ENCODE measurements at regions not wholly inside any gene's neighbourhood (a gene's known extent, or its start where the extent isn't known, plus 50 kb on each side); places are given as distances from the start of the nearest gene placed in this dataset.

DNA sequence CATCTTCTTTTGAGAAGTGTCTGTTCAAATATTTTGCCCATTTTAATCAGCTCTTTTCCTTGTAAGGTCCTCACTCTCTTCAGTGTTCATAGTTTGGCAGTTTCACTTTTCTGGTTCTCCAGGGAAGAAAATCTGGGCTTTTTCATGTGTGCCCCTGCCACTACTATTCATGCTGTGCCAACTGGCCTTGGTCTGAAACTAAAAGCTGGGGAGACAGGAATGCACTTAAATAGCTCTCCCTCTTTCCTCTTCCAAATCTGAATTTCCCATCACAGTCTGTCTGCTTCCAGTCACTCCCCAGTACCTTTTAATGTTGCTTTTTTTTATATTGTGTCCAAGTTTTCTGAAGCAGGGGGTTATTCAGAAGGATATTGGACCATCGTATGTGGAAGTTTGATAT lies 574.3 kb upstream of the POU3F3 start:
- no peaks in the 10 kb centered on the region for H3K36me3 Mint-ChIP-seq (ENCODE audit: unreplicated experiment)
- no peak overlapping the region for H3K4me3 Mint-ChIP-seq (ENCODE audit: unreplicated experiment)
- H3K27ac Mint-ChIP-seq (ENCODE audit: unreplicated experiment) = no peak overlapping the region
- no peaks in the 10 kb centered on the region for H3K27me3 Mint-ChIP-seq (ENCODE audit: unreplicated experiment)
- no peak for DNase-seq
- no peaks in the 10 kb centered on the region for H3K4me1 Mint-ChIP-seq (ENCODE audit: low read depth, unreplicated experiment)
- TF ChIP-seq, protein P1, sequence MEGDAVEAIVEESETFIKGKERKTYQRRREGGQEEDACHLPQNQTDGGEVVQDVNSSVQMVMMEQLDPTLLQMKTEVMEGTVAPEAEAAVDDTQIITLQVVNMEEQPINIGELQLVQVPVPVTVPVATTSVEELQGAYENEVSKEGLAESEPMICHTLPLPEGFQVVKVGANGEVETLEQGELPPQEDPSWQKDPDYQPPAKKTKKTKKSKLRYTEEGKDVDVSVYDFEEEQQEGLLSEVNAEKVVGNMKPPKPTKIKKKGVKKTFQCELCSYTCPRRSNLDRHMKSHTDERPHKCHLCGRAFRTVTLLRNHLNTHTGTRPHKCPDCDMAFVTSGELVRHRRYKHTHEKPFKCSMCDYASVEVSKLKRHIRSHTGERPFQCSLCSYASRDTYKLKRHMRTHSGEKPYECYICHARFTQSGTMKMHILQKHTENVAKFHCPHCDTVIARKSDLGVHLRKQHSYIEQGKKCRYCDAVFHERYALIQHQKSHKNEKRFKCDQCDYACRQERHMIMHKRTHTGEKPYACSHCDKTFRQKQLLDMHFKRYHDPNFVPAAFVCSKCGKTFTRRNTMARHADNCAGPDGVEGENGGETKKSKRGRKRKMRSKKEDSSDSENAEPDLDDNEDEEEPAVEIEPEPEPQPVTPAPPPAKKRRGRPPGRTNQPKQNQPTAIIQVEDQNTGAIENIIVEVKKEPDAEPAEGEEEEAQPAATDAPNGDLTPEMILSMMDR (IDR thresholded peaks at IDR 0.05; ENCODE audit: partially characterized antibody, unreplicated experiment) = no peak
- peaks cover 2% of the 10 kb centered on the region for H3K9me3 Mint-ChIP-seq (ENCODE audit: unreplicated experiment)

DNA sequence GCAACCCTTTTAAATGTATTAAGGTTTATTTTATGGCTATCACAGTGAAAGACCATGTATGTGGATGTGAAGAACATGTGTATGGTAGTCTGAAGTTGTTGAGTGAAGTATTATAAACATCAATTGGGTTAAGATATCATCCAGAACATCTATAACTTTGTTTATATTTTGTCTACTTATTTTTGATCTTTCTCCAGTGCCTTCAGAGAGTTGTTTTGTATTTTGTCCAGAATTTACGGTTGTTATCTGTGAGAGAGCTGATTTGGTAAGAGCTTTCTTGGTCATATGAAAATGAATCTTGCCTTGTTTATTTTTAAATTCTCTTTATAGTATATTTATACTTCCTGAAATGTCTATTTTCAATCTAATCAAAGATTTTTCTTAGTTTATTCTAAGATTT lies 573.7 kb upstream of the POU3F3 start:
- no peaks in the 10 kb centered on the region for H3K36me3 Mint-ChIP-seq (ENCODE audit: unreplicated experiment)
- DNase-seq = no peak
- no peaks in the 10 kb centered on the region for H3K4me1 Mint-ChIP-seq (ENCODE audit: low read depth, unreplicated experiment)
- no peaks in the 10 kb centered on the region for H3K27me3 Mint-ChIP-seq (ENCODE audit: unreplicated experiment)
- H3K4me3 Mint-ChIP-seq (ENCODE audit: unreplicated experiment) = no peak overlapping the region
- no peak overlapping the region for H3K27ac Mint-ChIP-seq (ENCODE audit: unreplicated experiment)
- TF ChIP-seq, protein P1 (IDR thresholded peaks at IDR 0.05; ENCODE audit: partially characterized antibody, unreplicated experiment) = no peak
- H3K9me3 Mint-ChIP-seq (ENCODE audit: unreplicated experiment) = peaks cover 3% of the 10 kb centered on the region

DNA sequence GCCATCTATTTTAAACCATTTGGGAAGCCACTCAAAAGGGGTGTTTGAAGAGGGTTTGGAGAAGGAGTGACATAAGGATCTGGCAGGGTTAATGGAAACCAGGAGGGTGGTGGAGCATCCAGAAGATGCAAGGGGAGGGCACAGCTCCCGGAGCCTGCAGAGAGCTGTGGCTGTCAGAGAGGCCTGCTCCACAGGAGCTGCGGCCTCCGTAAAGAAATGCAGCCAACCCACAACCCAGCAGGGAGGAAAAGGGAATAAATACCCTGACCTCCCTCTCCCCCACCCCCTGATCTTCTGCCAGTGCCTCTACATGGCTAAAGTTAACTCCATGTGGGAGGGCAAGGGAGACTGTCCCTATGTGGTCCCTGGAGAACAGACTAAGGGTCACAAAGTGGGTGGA lies 567.1 kb upstream of the POU3F3 start:
- Mint-ChIP-seq H3K4me3 (ENCODE audit: unreplicated experiment) (no peak overlapping the region), H3K27ac (ENCODE audit: unreplicated experiment) (no peak overlapping the region)

DNA sequence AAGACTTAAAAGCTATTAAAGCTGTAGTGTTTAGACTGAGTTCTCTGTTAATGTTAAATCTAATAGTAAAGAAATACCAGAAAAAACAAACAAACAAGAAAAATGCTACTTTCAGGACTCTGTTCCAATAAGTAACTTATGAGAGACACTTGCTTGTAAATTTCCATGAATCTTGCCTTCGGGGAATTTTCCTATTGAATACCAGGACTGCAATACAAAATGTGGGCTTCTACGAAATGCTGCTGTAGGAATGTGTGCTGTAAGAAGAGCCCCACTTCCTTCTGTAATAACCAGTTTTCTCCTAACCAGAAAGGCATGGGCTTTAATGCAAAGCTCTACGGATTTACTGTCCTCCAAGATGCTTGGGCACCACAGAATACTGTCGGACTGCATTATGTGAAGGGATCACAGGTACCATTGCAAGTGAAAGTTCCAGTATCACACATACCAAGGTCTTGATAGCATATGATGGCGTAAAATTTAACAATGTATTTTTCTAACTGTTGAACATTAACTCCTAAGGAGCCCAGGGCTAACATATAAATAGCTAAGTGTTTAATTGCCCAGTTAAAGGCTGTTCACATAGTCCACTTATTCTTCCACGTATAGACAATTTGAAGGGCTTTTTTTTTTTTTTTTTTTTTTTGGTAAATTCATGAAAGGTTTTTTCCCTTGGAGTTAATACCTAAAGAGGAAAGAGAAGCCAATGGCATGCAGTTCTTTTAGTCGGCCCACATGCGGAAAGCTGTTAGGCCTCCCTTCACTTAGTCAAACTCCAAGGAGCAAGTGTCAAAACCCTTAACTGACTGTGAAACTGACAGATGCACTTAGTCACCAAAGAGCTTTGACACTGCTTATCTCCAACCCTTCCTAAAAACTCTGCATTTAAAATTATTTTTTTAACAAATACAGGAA lies 564.0 kb upstream of the POU3F3 start:
- DNase-seq = no peak
- H3K36me3 Mint-ChIP-seq (ENCODE audit: unreplicated experiment) = no peaks in the 10 kb centered on the region
- TF ChIP-seq, protein P1 (IDR thresholded peaks at IDR 0.05; ENCODE audit: partially characterized antibody, unreplicated experiment) = no peak
- H3K4me3 Mint-ChIP-seq (ENCODE audit: unreplicated experiment) = no peak overlapping the region
- peaks cover 8% of the 10 kb centered on the region for H3K4me1 Mint-ChIP-seq (ENCODE audit: low read depth, unreplicated experiment)
- no peak overlapping the region for H3K27ac Mint-ChIP-seq (ENCODE audit: unreplicated experiment)
- no peaks in the 10 kb centered on the region for H3K27me3 Mint-ChIP-seq (ENCODE audit: unreplicated experiment)
- no peaks in the 10 kb centered on the region for H3K9me3 Mint-ChIP-seq (ENCODE audit: unreplicated experiment)

More for the DNA sequence above, 567.1 kb upstream of the POU3F3 start:
- Mint-ChIP-seq H3K36me3 (ENCODE audit: unreplicated experiment) (no peaks in the 10 kb centered on the region), H3K27me3 (ENCODE audit: unreplicated experiment) (no peaks in the 10 kb centered on the region), H3K4me1 (ENCODE audit: low read depth, unreplicated experiment) (peaks cover 8% of the 10 kb centered on the region), H3K9me3 (ENCODE audit: unreplicated experiment) (peaks cover 3% of the 10 kb centered on the region)
- DNase-seq = no peak
- TF ChIP-seq, protein P1 (IDR thresholded peaks at IDR 0.05; ENCODE audit: partially characterized antibody, unreplicated experiment) = no peak

DNA sequence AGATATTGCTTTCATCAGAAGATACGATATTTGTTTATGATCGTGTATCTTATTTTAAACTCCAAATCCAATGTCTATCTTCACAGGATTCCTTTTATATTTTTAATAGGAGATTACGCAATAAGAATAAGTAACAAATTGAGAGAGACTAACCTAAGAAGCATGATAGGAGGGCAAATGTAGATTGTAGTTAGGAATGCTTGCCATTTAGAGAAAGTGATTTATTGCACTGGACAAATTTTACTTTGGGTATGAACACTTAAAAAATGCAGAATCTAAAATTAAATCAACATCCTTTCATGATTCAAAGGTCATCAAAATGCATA lies 563.4 kb upstream of the POU3F3 start:
- Mint-ChIP-seq H3K4me3 (ENCODE audit: unreplicated experiment) (no peak overlapping the region), H3K27me3 (ENCODE audit: unreplicated experiment) (no peaks in the 10 kb centered on the region), H3K9me3 (ENCODE audit: unreplicated experiment) (no peaks in the 10 kb centered on the region), H3K4me1 (ENCODE audit: low read depth, unreplicated experiment) (peaks cover 8% of the 10 kb centered on the region), H3K36me3 (ENCODE audit: unreplicated experiment) (no peaks in the 10 kb centered on the region), H3K27ac (ENCODE audit: unreplicated experiment) (no peak overlapping the region)
- TF ChIP-seq, protein P1 (IDR thresholded peaks at IDR 0.05; ENCODE audit: partially characterized antibody, unreplicated experiment) = no peak
- no peak for DNase-seq

Measured in glutamatergic neuron (in vitro differentiated cells).